Neural progenitor cell (in vitro differentiated cells): ENCODE measurements at regions not wholly inside any gene's neighbourhood (a gene's known extent, or its start where the extent isn't known, plus 50 kb on each side); places are given as distances from the start of the nearest gene placed in this dataset.

ENCODE experiments used
- DNase-seq: peaks from one replicate; pipeline ENCODE4 v3.0.0-alpha.2; 2016; ENCODE audit warnings: low spot score
- H2AFZ ChIP-seq: fragments of 200-600 bp; sonication (generic); replicated peaks from 2 replicates; pipeline ENCODE4 v1.6.1; 2016; ENCODE audit warnings: antibody characterized with exemption
- H3F3A ChIP-seq: fragments of 200-600 bp; sonication (generic); 2 replicates; pipeline ENCODE4 v1.6.1; 2016; ENCODE audit warnings: antibody characterized with exemption, low read depth
- H3K27ac ChIP-seq: fragments of 200-600 bp; sonication (generic); 2 replicates; pipeline ENCODE4 v1.5.1; 2016; ENCODE audit warnings: mild to moderate bottlenecking
- H3K27me3 ChIP-seq: fragments of 200-600 bp; sonication (generic); 2 replicates; pipeline ENCODE4 v1.6.1; 2016; ENCODE audit warnings: mild to moderate bottlenecking, moderate library complexity
- H3K36me3 ChIP-seq: fragments of 200-600 bp; sonication (generic); 2 replicates; pipeline ENCODE4 v1.5.1; 2016
- H3K4me1 ChIP-seq: fragments of 200-600 bp; sonication (generic); 2 replicates; pipeline ENCODE4 v1.6.1; 2016; ENCODE audit warnings: mixed run types
- H3K4me2 ChIP-seq: fragments of 200-600 bp; sonication (generic); 2 replicates; pipeline ENCODE4 v1.6.1; 2016
- H3K4me3 ChIP-seq: fragments of 200-600 bp; sonication (generic); 2 replicates; pipeline ENCODE4 v1.5.1; 2016
- H3K79me2 ChIP-seq: fragments of 200-600 bp; sonication (generic); 2 replicates; pipeline ENCODE4 v1.6.1; 2016; ENCODE audit warnings: low read depth
- H3K9ac ChIP-seq: fragments of 200-600 bp; sonication (generic); 2 replicates; pipeline ENCODE4 v1.6.1; 2016
- H3K9me3 ChIP-seq: fragments of 200-600 bp; sonication (generic); 2 replicates; pipeline ENCODE4 v1.5.1; 2016; ENCODE audit warnings: low read depth
- H4K20me1 ChIP-seq: fragments of 200-600 bp; sonication (generic); 2 replicates; pipeline ENCODE4 v1.6.1; 2016; ENCODE audit warnings: low read depth
- H3K27ac Mint-ChIP-seq: 3 replicates; pipeline ENCODE4 v1.8.0; 2021; ENCODE audit warnings: mixed read lengths
- H3K27me3 Mint-ChIP-seq: 2 replicates; pipeline ENCODE4 v1.8.0; 2022; ENCODE audit warnings: low read depth, mild to moderate bottlenecking, inconsistent platforms, moderate library complexity, mixed read lengths; ENCODE audit not compliant: insufficient read depth
- H3K36me3 Mint-ChIP-seq: 3 replicates; pipeline ENCODE4 v1.8.0; 2021; ENCODE audit warnings: mixed read lengths
- H3K4me1 Mint-ChIP-seq: 3 replicates; pipeline ENCODE4 v1.8.0; 2021; ENCODE audit warnings: mixed read lengths
- H3K4me3 Mint-ChIP-seq: 3 replicates; pipeline ENCODE4 v1.8.0; 2021; ENCODE audit warnings: mild to moderate bottlenecking, moderate library complexity, mixed read lengths
- H3K9me3 Mint-ChIP-seq: 3 replicates; pipeline ENCODE4 v1.8.0; 2020; ENCODE audit warnings: mixed read lengths
- CTCF ChIP-seq: fragments of 200-600 bp; sonication (generic); IDR thresholded peaks from 2 replicates; pipeline ENCODE4 v1.5.1; 2017; ENCODE audit warnings: antibody characterized with exemption, mild to moderate bottlenecking
- EZH2 ChIP-seq: fragments of 200-600 bp; sonication (generic); IDR thresholded peaks from 2 replicates; pipeline ENCODE4 v1.6.1; 2017; ENCODE audit warnings: antibody characterized with exemption, mild to moderate bottlenecking, moderate library complexity
- EZH2phosphoT487 ChIP-seq: fragments of 200-600 bp; sonication (generic); IDR thresholded peaks from 2 replicates; pipeline ENCODE4 v1.6.1; 2017; ENCODE audit warnings: antibody characterized with exemption

- no peaks in the 10 kb centered on the region for H3K27me3 ChIP-seq
- H4K20me1 ChIP-seq: no peaks in the 10 kb centered on the region
- TF ChIP-seq CTCF (no peak), EZH2phosphoT487 (no peak), EZH2 (no peak)
- no peaks in the 10 kb centered on the region for H3K9me3 ChIP-seq
- Mint-ChIP-seq H3K4me3 (no peak overlapping the region), H3K27me3 (peaks cover 4% of the 10 kb centered on the region), H3K9me3 (no peaks in the 10 kb centered on the region), H3K36me3 (no peaks in the 10 kb centered on the region), H3K27ac (no peak overlapping the region), H3K4me1 (peaks cover 7% of the 10 kb centered on the region)
- no peak overlapping the region for H3K27ac ChIP-seq
- H3K79me2 ChIP-seq: no peaks in the 10 kb centered on the region
- H3F3A ChIP-seq: peaks cover 3% of the 10 kb centered on the region
- H2AFZ ChIP-seq: no peak overlapping the region
- DNase-seq: no peak
- H3K4me1 ChIP-seq: no peaks in the 10 kb centered on the region
- H3K9ac ChIP-seq: no peak overlapping the region
- no peaks in the 10 kb centered on the region for H3K36me3 ChIP-seq
- H3K4me3 ChIP-seq: no peak overlapping the region
- no peak overlapping the region for H3K4me2 ChIP-seq
Measured at GRCh38 chr21:35401476-35401875, 352.4 kb upstream of the RUNX1 start.

- Mint-ChIP-seq H3K9me3 (no peaks in the 10 kb centered on the region), H3K27me3 (peaks cover under 1% of the 10 kb centered on the region), H3K27ac (no peak overlapping the region), H3K4me3 (no peak overlapping the region), H3K4me1 (no peaks in the 10 kb centered on the region), H3K36me3 (no peaks in the 10 kb centered on the region)
- no peak overlapping the region for H2AFZ ChIP-seq
- H3K79me2 ChIP-seq: no peaks in the 10 kb centered on the region
- no peaks in the 10 kb centered on the region for H3K9me3 ChIP-seq
- TF ChIP-seq CTCF: peak; percentile 56
- no peak for TF ChIP-seq EZH2phosphoT487
- H3K36me3 ChIP-seq: no peaks in the 10 kb centered on the region
- no peak overlapping the region for H3K9ac ChIP-seq
- H3F3A ChIP-seq: peaks cover 3% of the 10 kb centered on the region
- no peak overlapping the region for H3K4me3 ChIP-seq
- H3K27me3 ChIP-seq: no peaks in the 10 kb centered on the region
- DNase-seq: peak; percentile 36
- no peak overlapping the region for H3K4me2 ChIP-seq
- H4K20me1 ChIP-seq: no peaks in the 10 kb centered on the region
- no peaks in the 10 kb centered on the region for H3K4me1 ChIP-seq
- H3K27ac ChIP-seq: no peak overlapping the region
Measured at GRCh38 chr21:35400233-35400939, 351.3 kb upstream of the RUNX1 start.

- Histone ChIP-seq H3K79me2 (no peaks in the 10 kb centered on the region), H3K4me2 (no peak overlapping the region), H4K20me1 (no peaks in the 10 kb centered on the region), H3K27ac (no peak overlapping the region), H3K9me3 (no peaks in the 10 kb centered on the region), H3K27me3 (no peaks in the 10 kb centered on the region), H3K36me3 (no peaks in the 10 kb centered on the region), H3K4me1 (no peaks in the 10 kb centered on the region), H3K4me3 (no peak overlapping the region), H2AFZ (no peak overlapping the region), H3F3A (peaks cover 3% of the 10 kb centered on the region), H3K9ac (no peak overlapping the region)
- Mint-ChIP-seq H3K4me3 (no peak overlapping the region), H3K4me1 (no peaks in the 10 kb centered on the region), H3K27ac (no peak overlapping the region), H3K36me3 (no peaks in the 10 kb centered on the region), H3K9me3 (no peaks in the 10 kb centered on the region), H3K27me3 (no peaks in the 10 kb centered on the region)
- TF ChIP-seq EZH2: no peak
- no peak for TF ChIP-seq CTCF
- TF ChIP-seq EZH2phosphoT487: no peak
- no peak for DNase-seq
Measured at GRCh38 chr21:35399706-35400105, 350.6 kb upstream of the RUNX1 start.
